ENCODE measurements at regions not wholly inside any gene's neighbourhood (a gene's known extent, or its start where the extent isn't known, plus 50 kb on each side); places are given as distances from the start of the nearest gene placed in this dataset.

- no peak for TF ChIP-seq POLR2A (IDR thresholded peaks at IDR 0.05)
- no peak for TF ChIP-seq CTCF (IDR thresholded peaks at IDR 0.05)
Measured at GRCh38 chr14:30223385-30223785, 295.7 kb upstream of the PRKD1 start.

Data from esophagus squamous epithelium (tissue), 4 donors.